OCI-LY7 (cell line): ENCODE measurements at regions not wholly inside any gene's neighbourhood (a gene's known extent, or its start where the extent isn't known, plus 50 kb on each side); places are given as distances from the start of the nearest gene placed in this dataset.

Source experiments
- BruUV-seq: library from RNA; stranded (reverse); fragments of 400-500 nt; replicated peaks from 2 replicates; lab custom pipeline; 2021; lab: Mats Ljungman, UMichigan
- CTCF ChIA-PET: fragments of 300-600 bp; sonication (Branson Sonifier 250); formaldehyde crosslinking; loops from one replicate; lab custom pipeline; 2022; ENCODE audit warnings: antibody characterized with exemption; ENCODE audit not compliant: unreplicated experiment; lab: Charles Lee
- POLR2A ChIA-PET: fragments of 300-600 bp; sonication (Branson Sonifier 250); formaldehyde crosslinking; loops from one replicate; lab custom pipeline; 2022; ENCODE audit warnings: antibody characterized with exemption; lab: Charles Lee
- DNase-seq: peaks from one replicate; pipeline ENCODE4 v3.0.0-alpha.2; 2015; ENCODE audit warnings: low spot score
- H2AFZ ChIP-seq: fragments of 200-600 bp; sonication (generic), shearing (Covaris generic); 2 replicates; pipeline ENCODE4 v1.6.1; 2014; ENCODE audit warnings: mild to moderate bottlenecking, antibody characterized with exemption, low read length, moderate library complexity
- H3K27ac ChIP-seq: fragments of 200-600 bp; sonication (generic); 2 replicates; pipeline ENCODE4 v1.5.1; 2014; ENCODE audit warnings: mixed run types, low read depth, mild to moderate bottlenecking, moderate library complexity, low read length, inconsistent platforms; ENCODE audit not compliant: poor library complexity, severe bottlenecking
- H3K36me3 ChIP-seq: fragments of 200-600 bp; sonication (generic); 2 replicates; pipeline ENCODE4 v1.6.1; 2014; ENCODE audit warnings: mild to moderate bottlenecking, antibody characterized with exemption, low read length, moderate library complexity, mixed read lengths; ENCODE audit not compliant: insufficient read depth
- H3K4me1 ChIP-seq: fragments of 200-600 bp; sonication (generic); 2 replicates; pipeline ENCODE4 v1.5.1; 2014; ENCODE audit warnings: mild to moderate bottlenecking, low read length; ENCODE audit not compliant: insufficient read depth, poor library complexity, severe bottlenecking
- H3K4me2 ChIP-seq: fragments of 200-600 bp; sonication (generic); 2 replicates; pipeline ENCODE4 v1.6.1; 2014; ENCODE audit warnings: mild to moderate bottlenecking, low read length
- H3K4me3 ChIP-seq: fragments of 200-600 bp; sonication (generic); 2 replicates; pipeline ENCODE4 v1.5.1; 2014; ENCODE audit warnings: mild to moderate bottlenecking, low read depth, low read length; ENCODE audit not compliant: poor library complexity, severe bottlenecking
- H3K79me2 ChIP-seq: fragments of 200-600 bp; sonication (generic); 2 replicates; pipeline ENCODE4 v1.6.1; 2016; ENCODE audit warnings: low read depth, mild to moderate bottlenecking, low read length, moderate library complexity, mixed read lengths; ENCODE audit not compliant: insufficient read depth
- H3K9me2 ChIP-seq: fragments of 200-600 bp; sonication (generic); 2 replicates; pipeline ENCODE4 v1.6.1; 2016; ENCODE audit warnings: mild to moderate bottlenecking, low read length, mixed read lengths; ENCODE audit not compliant: insufficient read depth
- H3K9me3 ChIP-seq: fragments of 200-600 bp; sonication (generic); 2 replicates; pipeline ENCODE4 v1.6.1; 2014; ENCODE audit warnings: mild to moderate bottlenecking, mixed run types, low read length, mixed read lengths
- H4K20me1 ChIP-seq: fragments of 200-600 bp; sonication (generic); 2 replicates; pipeline ENCODE4 v1.6.1; 2014; ENCODE audit warnings: mild to moderate bottlenecking, antibody characterized with exemption, low read length, moderate library complexity, mixed read lengths; ENCODE audit not compliant: insufficient read depth
- CTCF ChIP-seq: fragments of 200-600 bp; sonication (generic); conservative IDR thresholded peaks from 2 replicates; pipeline ENCODE4 v1.5.1; 2014; ENCODE audit warnings: mild to moderate bottlenecking, antibody characterized with exemption, low read length, moderate library complexity, mixed read lengths
- EZH2phosphoT487 ChIP-seq: fragments of 200-600 bp; sonication (generic); IDR thresholded peaks from 2 replicates; pipeline ENCODE4 v1.6.1; 2018; ENCODE audit warnings: low read depth, borderline replicate concordance, mild to moderate bottlenecking, mixed run types, antibody characterized with exemption, low read length, moderate library complexity, mixed read lengths
- intact Hi-C: fragments of 100-400 bp; cut with micrococcal nuclease; formaldehyde crosslinking; loops from one replicate; pipeline ENCODE4 v1.10.0; 2022; ENCODE audit not compliant: unreplicated experiment

DNA sequence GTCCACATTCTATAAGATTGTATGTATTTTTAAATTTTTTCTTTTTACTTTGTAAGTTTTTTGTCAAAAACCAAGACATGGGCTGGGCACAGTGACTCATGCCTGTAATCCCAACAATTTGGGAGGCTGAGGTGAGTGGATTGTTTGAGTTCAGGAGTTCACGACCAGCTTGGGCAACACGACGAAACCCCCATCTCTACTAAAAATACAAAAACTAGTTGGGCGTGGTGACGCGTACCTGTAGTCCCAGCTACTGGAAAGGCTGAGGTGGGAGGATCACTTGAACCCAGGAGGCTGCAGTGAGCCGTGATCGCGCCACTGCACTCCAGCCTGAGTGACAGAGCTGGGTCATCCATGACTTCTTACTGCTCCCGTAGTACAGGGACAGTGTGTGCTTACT lies 84.8 kb upstream of the PRDM11 start:
- POLR2A ChIA-PET, result interaction anchor here (0.7 to 2.0 kb wide), 4 partner anchors 11 to 277 kb away, joined by 3 to 5 read pairs (median 4); no protein-coding TSS in a partner anchor

DNA sequence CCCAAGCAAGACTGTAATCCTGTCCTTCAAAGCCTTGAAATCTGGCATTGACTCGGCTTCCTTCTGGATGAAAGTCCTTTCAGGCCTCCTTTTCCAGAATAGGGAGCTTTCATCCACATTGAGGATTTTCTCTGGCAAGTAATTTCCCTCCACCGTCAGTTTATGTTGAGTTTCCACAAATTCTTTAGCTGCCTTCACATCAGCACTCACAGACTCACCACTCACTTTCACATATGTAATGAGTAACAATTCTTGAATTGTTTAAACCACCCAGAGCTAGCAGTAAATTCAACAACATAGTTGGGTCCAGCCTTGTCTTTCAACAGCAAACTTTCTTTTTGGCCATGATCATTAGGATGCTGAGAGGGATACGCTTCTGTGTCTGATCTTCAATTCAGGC lies 84.3 kb upstream of the PRDM11 start:
- peaks cover 33% of the 10 kb centered on the region for H3K9me3 ChIP-seq
- H3K27ac ChIP-seq, result no peak overlapping the region
- BruUV-seq, result no TSS peak
- no peaks in the 10 kb centered on the region; the same call in 1 of the 2 replicates for H3K36me3 ChIP-seq
- CTCF ChIA-PET, result no interaction called here
- intact Hi-C loops, result no loop called here
- H4K20me1 ChIP-seq, result no peaks in the 10 kb centered on the region
- H3K4me3 ChIP-seq, result no peak overlapping the region
- POLR2A ChIA-PET, result interaction anchor here (2.0 kb wide), 1 partner anchor 18 kb away, joined by 5 read pairs; no protein-coding TSS in a partner anchor
- peaks cover 10% of the 10 kb centered on the region for H3K4me1 ChIP-seq
- no peak for DNase-seq
- H3K79me2 ChIP-seq, result no peaks in the 10 kb centered on the region
- H3K4me2 ChIP-seq, result no peak overlapping the region
- TF ChIP-seq EZH2phosphoT487 (no peak), CTCF (no peak)
- no peaks in the 10 kb centered on the region for H3K9me2 ChIP-seq
- H2AFZ ChIP-seq, result no peak overlapping the region

More for the DNA sequence above, 84.8 kb upstream of the PRDM11 start:
- Histone ChIP-seq H3K9me3 (peaks cover 28% of the 10 kb centered on the region; the same call in 1 of the 2 replicates), H3K4me3 (no peak overlapping the region), H2AFZ (no peak overlapping the region), H3K27ac (no peak overlapping the region), H3K4me1 (peaks cover 8% of the 10 kb centered on the region), H3K4me2 (no peak overlapping the region), H3K9me2 (no peaks in the 10 kb centered on the region), H3K36me3 (no peaks in the 10 kb centered on the region; the same call in 1 of the 2 replicates), H4K20me1 (no peaks in the 10 kb centered on the region), H3K79me2 (no peaks in the 10 kb centered on the region)
- no peak for TF ChIP-seq EZH2phosphoT487
- TF ChIP-seq CTCF, result no peak
- intact Hi-C loops, result no loop called here
- BruUV-seq, result no TSS peak
- no peak for DNase-seq
- CTCF ChIA-PET, result no interaction called here

DNA sequence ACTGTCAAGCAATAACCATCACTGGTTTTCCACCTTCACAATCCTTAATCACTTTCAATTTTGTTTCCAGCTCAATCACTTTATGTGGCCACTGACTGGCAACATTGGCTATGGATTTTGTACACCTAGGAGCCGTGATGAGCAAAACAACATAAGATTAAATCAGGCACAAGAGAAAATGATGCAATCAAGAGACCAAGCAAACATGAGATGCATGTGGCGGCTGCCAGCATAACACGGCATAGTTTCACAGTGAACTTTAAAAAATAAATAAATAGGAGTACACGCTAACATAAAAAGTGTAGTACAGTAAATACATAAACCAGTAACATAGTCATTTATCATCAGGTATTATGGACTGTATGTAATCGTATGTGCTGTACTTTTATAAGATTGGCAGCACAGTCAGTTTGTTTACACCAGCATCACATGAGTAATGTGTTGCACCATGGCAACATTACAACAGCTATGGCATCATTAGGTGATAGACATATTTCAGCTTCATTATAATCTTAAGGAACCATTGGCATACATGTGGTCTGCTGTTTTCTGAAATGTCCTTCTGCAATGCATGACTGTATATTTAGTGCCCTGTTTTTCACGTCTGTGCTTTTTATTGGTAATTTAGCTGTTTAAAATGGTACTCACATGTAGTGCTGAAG lies 83.3 kb upstream of the PRDM11 start:
- no peak overlapping the region for H2AFZ ChIP-seq
- H3K4me1 ChIP-seq, result peaks cover 20% of the 10 kb centered on the region
- no peaks in the 10 kb centered on the region; the same call in 1 of the 2 replicates for H3K36me3 ChIP-seq
- peaks cover 36% of the 10 kb centered on the region for H3K9me3 ChIP-seq
- H4K20me1 ChIP-seq, result no peaks in the 10 kb centered on the region
- H3K9me2 ChIP-seq, result no peaks in the 10 kb centered on the region
- POLR2A ChIA-PET, result interaction anchor here (0.6 to 2.0 kb wide), 5 partner anchors 9 to 902 kb away, joined by 3 to 5 read pairs (median 4); no protein-coding TSS in a partner anchor
- no TSS peak for BruUV-seq
- DNase-seq, result no peak
- intact Hi-C loops, result no loop called here
- TF ChIP-seq EZH2phosphoT487 (no peak), CTCF (no peak)
- no peak overlapping the region for H3K4me3 ChIP-seq
- no peaks in the 10 kb centered on the region for H3K79me2 ChIP-seq
- H3K4me2 ChIP-seq, result no peak overlapping the region
- H3K27ac ChIP-seq, result no peak overlapping the region
- CTCF ChIA-PET, result no interaction called here
